Suppressor macrophage treated with lipopolysaccharide for 4 hours (primary cell): ENCODE measurements at regions not wholly inside any gene's neighbourhood (a gene's known extent, or its start where the extent isn't known, plus 50 kb on each side); places are given as distances from the start of the nearest gene placed in this dataset.

Source experiments
- DNase-seq: peaks from one replicate; pipeline ENCODE4 v3.0.0-alpha.2; 2020

GRCh38 chr4:73001885-73002284, 67.6 kb downstream of the COX18 start:
- no peak for DNase-seq

GRCh38 chr4:72997409-72997808, 72.1 kb downstream of the COX18 start:
- peak; percentile 3 for DNase-seq

GRCh38 chr4:72994670-72995069, 74.8 kb downstream of the COX18 start:
- no peak for DNase-seq

GRCh38 chr4:72993876-72994275, 75.6 kb downstream of the COX18 start:
- DNase-seq: no peak

- no peak for DNase-seq
Observed at GRCh38 chr4:72991873-72992272, 77.6 kb downstream of the COX18 start.

- no peak for DNase-seq
Observed at GRCh38 chr4:72987741-72988729, 81.5 kb downstream of the COX18 start.

GRCh38 chr4:72984351-72984750, 85.2 kb downstream of the COX18 start:
- DNase-seq: no peak

GRCh38 chr4:72983709-72984108, 85.8 kb downstream of the COX18 start:
- no peak for DNase-seq

GRCh38 chr4:72977936-72978485, 91.5 kb downstream of the COX18 start:
- no peak for DNase-seq

- DNase-seq: no peak
Observed at GRCh38 chr4:72975488-72975784, 94.1 kb downstream of the COX18 start.

GRCh38 chr4:72974694-72975487, 94.6 kb downstream of the COX18 start:
- DNase-seq: no peak

- DNase-seq: no peak
Observed at GRCh38 chr4:72971572-72971971, 97.9 kb downstream of the COX18 start.

- DNase-seq: no peak
Observed at GRCh38 chr4:72970756-72971155, 98.8 kb downstream of the COX18 start.

GRCh38 chr4:72969976-72970375, 99.5 kb downstream of the COX18 start:
- DNase-seq: no peak

- DNase-seq: no peak
Observed at GRCh38 chr4:72966652-72967051, 102.9 kb downstream of the COX18 start.

GRCh38 chr4:72959411-72959810, 110.1 kb downstream of the COX18 start:
- no peak for DNase-seq

GRCh38 chr4:72954811-72955210, 114.7 kb downstream of the COX18 start:
- no peak for DNase-seq

- DNase-seq: no peak
Observed at GRCh38 chr4:72953571-72953970, 115.9 kb downstream of the COX18 start.

- DNase-seq: no peak
Observed at GRCh38 chr4:72951628-72952027, 117.9 kb downstream of the COX18 start.

GRCh38 chr4:72951147-72951546, 118.4 kb downstream of the COX18 start:
- no peak for DNase-seq

- DNase-seq: no peak
Observed at GRCh38 chr4:72948080-72948479, 121.4 kb downstream of the COX18 start.

GRCh38 chr4:72945719-72946336, 123.7 kb downstream of the COX18 start:
- no peak for DNase-seq

- DNase-seq: no peak
Observed at GRCh38 chr4:72942565-72942964, 127.0 kb downstream of the COX18 start.
